HAP-1 (cell line): ENCODE measurements at regions not wholly inside any gene's neighbourhood (a gene's known extent, or its start where the extent isn't known, plus 50 kb on each side); places are given as distances from the start of the nearest gene placed in this dataset.

Source experiments
- DNase-seq, 2 experiments: peaks; one replicate each; pipeline ENCODE4 v3.0.0-alpha.2; 2016 to 2020; ENCODE audit warnings: low spot score in 2 of 2
- H3K27me3 ChIP-seq: fragments of 250-450 bp; sonication (Bioruptor Pico); 2 replicates; pipeline ENCODE4 v1.5.1; 2020; ENCODE audit warnings: low read depth, mild to moderate bottlenecking, moderate library complexity
- H3K36me3 ChIP-seq: fragments of 250-450 bp; sonication (Bioruptor Pico); replicated peaks from 2 replicates; pipeline ENCODE4 v1.5.1; 2020; ENCODE audit warnings: mild to moderate bottlenecking
- H3K4me1 ChIP-seq: fragments of 250-450 bp; sonication (Bioruptor Pico); 2 replicates; pipeline ENCODE4 v1.5.1; 2020; ENCODE audit warnings: mild to moderate bottlenecking
- H3K4me3 ChIP-seq: fragments of 250-450 bp; sonication (Bioruptor Pico); 2 replicates; pipeline ENCODE4 v1.5.1; 2020; ENCODE audit warnings: mild to moderate bottlenecking, moderate library complexity
- H3K9me3 ChIP-seq: fragments of 250-450 bp; sonication (Bioruptor Pico); 2 replicates; pipeline ENCODE4 v1.5.1; 2020; ENCODE audit warnings: mild to moderate bottlenecking, moderate library complexity
- in situ Hi-C: fragments of 300-500 bp; cut with MboI; formaldehyde crosslinking; loops from 3 replicates; pipeline ENCODE4 v1.14.3; 2020; ENCODE audit warnings: low sequenced_read_pairs, inconsistent platforms, mixed read lengths

- Histone ChIP-seq H3K27me3 (no peaks in the 10 kb centered on the region), H3K9me3 (no peaks in the 10 kb centered on the region), H3K4me1 (no peaks in the 10 kb centered on the region), H3K36me3 (no peaks in the 10 kb centered on the region), H3K4me3 (no peak overlapping the region)
- in situ Hi-C loops: no loop called here
- no peak for DNase-seq
These were observed 1479.3 kb upstream of the CDH9 start for GRCh38 chr5:28517691-28518090.

GRCh38 chr5:28516722-28517121, 1478.3 kb upstream of the CDH9 start:
- Histone ChIP-seq H3K4me1 (no peaks in the 10 kb centered on the region), H3K9me3 (no peaks in the 10 kb centered on the region), H3K36me3 (no peaks in the 10 kb centered on the region), H3K4me3 (no peak overlapping the region), H3K27me3 (no peaks in the 10 kb centered on the region)
- in situ Hi-C loops: no loop called here
- no peak for DNase-seq

- in situ Hi-C loops: no loop called here
- Histone ChIP-seq H3K4me3 (no peak overlapping the region), H3K36me3 (no peaks in the 10 kb centered on the region), H3K4me1 (no peaks in the 10 kb centered on the region), H3K9me3 (no peaks in the 10 kb centered on the region), H3K27me3 (no peaks in the 10 kb centered on the region)
- DNase-seq: no peak
These were observed 1474.3 kb upstream of the CDH9 start for GRCh38 chr5:28512648-28513047.

GRCh38 chr5:28505121-28505520, 1466.7 kb upstream of the CDH9 start:
- H3K27me3 ChIP-seq: no peaks in the 10 kb centered on the region
- H3K9me3 ChIP-seq: no peaks in the 10 kb centered on the region
- DNase-seq: no peak
- H3K4me1 ChIP-seq: no peaks in the 10 kb centered on the region
- no peak overlapping the region for H3K4me3 ChIP-seq
- no peaks in the 10 kb centered on the region for H3K36me3 ChIP-seq
- in situ Hi-C loops: no loop called here

GRCh38 chr5:28500511-28500910, 1462.1 kb upstream of the CDH9 start:
- Histone ChIP-seq H3K4me3 (no peak overlapping the region), H3K4me1 (no peaks in the 10 kb centered on the region), H3K36me3 (no peaks in the 10 kb centered on the region), H3K9me3 (no peaks in the 10 kb centered on the region), H3K27me3 (no peaks in the 10 kb centered on the region)
- no peak for DNase-seq
- in situ Hi-C loops: no loop called here

GRCh38 chr5:28499766-28500290, 1461.4 kb upstream of the CDH9 start:
- no peak overlapping the region for H3K4me3 ChIP-seq
- no peaks in the 10 kb centered on the region for H3K9me3 ChIP-seq
- no peaks in the 10 kb centered on the region for H3K36me3 ChIP-seq
- H3K4me1 ChIP-seq: no peaks in the 10 kb centered on the region
- in situ Hi-C loops: no loop called here
- no peaks in the 10 kb centered on the region for H3K27me3 ChIP-seq
- no peak for DNase-seq

- Histone ChIP-seq H3K36me3 (no peaks in the 10 kb centered on the region), H3K4me1 (no peaks in the 10 kb centered on the region), H3K27me3 (no peaks in the 10 kb centered on the region), H3K9me3 (no peaks in the 10 kb centered on the region), H3K4me3 (no peak overlapping the region)
- no peak for DNase-seq
- in situ Hi-C loops: no loop called here
These were observed 1457.5 kb upstream of the CDH9 start for GRCh38 chr5:28495876-28496275.

- DNase-seq: no peak
- H3K4me1 ChIP-seq: no peaks in the 10 kb centered on the region
- H3K27me3 ChIP-seq: no peaks in the 10 kb centered on the region
- no peak overlapping the region for H3K4me3 ChIP-seq
- no peaks in the 10 kb centered on the region for H3K36me3 ChIP-seq
- in situ Hi-C loops: no loop called here
- no peaks in the 10 kb centered on the region for H3K9me3 ChIP-seq
These were observed 1455.1 kb upstream of the CDH9 start for GRCh38 chr5:28493456-28493855.

GRCh38 chr5:28488752-28489151, 1450.4 kb upstream of the CDH9 start:
- Histone ChIP-seq H3K9me3 (no peaks in the 10 kb centered on the region), H3K27me3 (no peaks in the 10 kb centered on the region), H3K4me3 (no peak overlapping the region), H3K36me3 (no peaks in the 10 kb centered on the region), H3K4me1 (no peaks in the 10 kb centered on the region)
- in situ Hi-C loops: no loop called here
- DNase-seq: no peak

- H3K4me3 ChIP-seq: no peak overlapping the region
- in situ Hi-C loops: no loop called here
- H3K4me1 ChIP-seq: no peaks in the 10 kb centered on the region
- H3K9me3 ChIP-seq: no peaks in the 10 kb centered on the region
- no peaks in the 10 kb centered on the region for H3K27me3 ChIP-seq
- DNase-seq: no peak
- no peaks in the 10 kb centered on the region for H3K36me3 ChIP-seq
These were observed 1445.1 kb upstream of the CDH9 start for GRCh38 chr5:28483327-28484025.

- in situ Hi-C loops: no loop called here
- no peaks in the 10 kb centered on the region for H3K9me3 ChIP-seq
These were observed 1435.2 kb upstream of the CDH9 start for GRCh38 chr5:28473531-28474107.

GRCh38 chr5:28468166-28468565, 1429.8 kb upstream of the CDH9 start:
- in situ Hi-C loops: no loop called here

More at GRCh38 chr5:28473531-28474107, 1435.2 kb upstream of the CDH9 start:
- peak; percentile 19 to 66 for DNase-seq
- H3K4me1 ChIP-seq: peaks cover 3% of the 10 kb centered on the region
- no peaks in the 10 kb centered on the region for H3K36me3 ChIP-seq
- no peaks in the 10 kb centered on the region for H3K27me3 ChIP-seq
- no peak overlapping the region for H3K4me3 ChIP-seq

GRCh38 chr5:28463728-28464127, 1425.3 kb upstream of the CDH9 start:
- DNase-seq: no peak
- no peaks in the 10 kb centered on the region for H3K27me3 ChIP-seq
- in situ Hi-C loops: no loop called here
- no peak overlapping the region for H3K4me3 ChIP-seq
- H3K9me3 ChIP-seq: no peaks in the 10 kb centered on the region
- H3K36me3 ChIP-seq: no peaks in the 10 kb centered on the region
- H3K4me1 ChIP-seq: no peaks in the 10 kb centered on the region

More at GRCh38 chr5:28468166-28468565, 1429.8 kb upstream of the CDH9 start:
- Histone ChIP-seq H3K27me3 (no peaks in the 10 kb centered on the region), H3K36me3 (no peaks in the 10 kb centered on the region), H3K4me1 (peaks cover 3% of the 10 kb centered on the region), H3K4me3 (no peak overlapping the region), H3K9me3 (no peaks in the 10 kb centered on the region)
- DNase-seq: no peak

- H3K4me1 ChIP-seq: no peaks in the 10 kb centered on the region
- no peaks in the 10 kb centered on the region for H3K27me3 ChIP-seq
- in situ Hi-C loops: no loop called here
- H3K4me3 ChIP-seq: no peak overlapping the region
- H3K9me3 ChIP-seq: no peaks in the 10 kb centered on the region
- H3K36me3 ChIP-seq: no peaks in the 10 kb centered on the region
- no peak for DNase-seq
These were observed 1413.1 kb upstream of the CDH9 start for GRCh38 chr5:28451483-28451882.
